ENCODE measurements at regions not wholly inside any gene's neighbourhood (a gene's known extent, or its start where the extent isn't known, plus 50 kb on each side); places are given as distances from the start of the nearest gene placed in this dataset.

DNA sequence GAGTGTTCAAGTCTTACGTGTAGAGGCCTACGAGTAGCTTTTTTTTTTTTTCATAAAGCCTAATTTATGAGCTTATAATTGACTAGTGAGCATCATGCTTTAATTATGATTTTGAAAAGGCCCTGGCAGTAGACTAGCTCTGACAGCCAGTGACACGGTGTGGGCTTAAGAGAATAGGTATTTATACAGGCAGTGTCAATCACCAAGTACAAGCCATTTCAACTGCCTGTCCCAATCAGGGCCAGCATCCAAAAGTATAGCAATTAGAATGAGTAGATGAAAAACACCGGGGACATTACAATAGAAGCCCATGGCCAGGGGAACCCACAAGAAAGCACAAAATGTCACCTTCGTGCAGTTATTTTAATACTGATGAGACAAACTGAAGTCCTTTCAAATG, 552.8 kb downstream of the CAAP1 start:
- H3K14ac ChIP-seq (ENCODE audit: insufficient read length): no peak overlapping the region
- no peak overlapping the region for H2BK12ac ChIP-seq (ENCODE audit: low read depth, low read length)
- DNase-seq (ENCODE audit: low read depth in 1 of 2, low spot score in 2 of 2): no peak
- no peak overlapping the region for H4K91ac ChIP-seq (replicated peaks; ENCODE audit: insufficient read length, low read length)
- H3K4ac ChIP-seq (replicated peaks; ENCODE audit: insufficient read length, low read depth, low read length): no peak overlapping the region
- no peaks in the 10 kb centered on the region for H3K4me1 ChIP-seq (replicated peaks in 1 of 4; ENCODE audit: control insufficient read depth in 3 of 4, insufficient read depth in 4 of 4, low read length in 3 of 4)
- H3K4me2 ChIP-seq (ENCODE audit: insufficient read depth in 1 of 2, low read depth in 2 of 2, low read length in 2 of 2): no peak overlapping the region
- no peaks in the 10 kb centered on the region for H4K20me1 ChIP-seq (replicated peaks in 1 of 2; ENCODE audit: control insufficient read depth in 1 of 2, insufficient read depth in 2 of 2, low read length in 2 of 2)
- H3K23me2 ChIP-seq (ENCODE audit: low read depth, low read length): no peaks in the 10 kb centered on the region
- no peak overlapping the region for H2BK120ac ChIP-seq (replicated peaks; ENCODE audit: low read depth, low read length)
- no peak overlapping the region for H3K23ac ChIP-seq (ENCODE audit: insufficient read length)
- no peak overlapping the region for H2AFZ ChIP-seq (ENCODE audit: low read length)
- no peaks in the 10 kb centered on the region for H3K27me3 ChIP-seq (replicated peaks in 1 of 4; ENCODE audit: control insufficient read depth in 3 of 4, extremely low read depth in 1 of 4, insufficient read depth in 3 of 4, low read length in 3 of 4)
- no peak overlapping the region for H2BK15ac ChIP-seq (ENCODE audit: low read length)
- H3K9ac ChIP-seq (replicated peaks in 1 of 4; ENCODE audit: extremely low read depth in 1 of 4, low read depth in 3 of 4, low read length in 3 of 4): no peak overlapping the region
- no peak overlapping the region for H3K56ac ChIP-seq (replicated peaks; ENCODE audit: insufficient read length, low read depth, low read length)
- no peak overlapping the region for H2BK5ac ChIP-seq (ENCODE audit: low read depth, low read length)
- CTCF ChIA-PET (ENCODE audit: partially characterized antibody): interaction anchor here (1.1 kb wide), 1 partner anchor 13 kb away, joined by 3 read pairs; no protein-coding TSS in a partner anchor
- no peaks in the 10 kb centered on the region for H3K79me1 ChIP-seq (ENCODE audit: low read depth, low read length)
- H4K8ac ChIP-seq (ENCODE audit: extremely low read depth, insufficient read depth, low read length): no peak overlapping the region
- H2BK20ac ChIP-seq (ENCODE audit: low read length): no peak overlapping the region
- POLR2A ChIA-PET (ENCODE audit: partially characterized antibody): no interaction called here
- H4K5ac ChIP-seq (ENCODE audit: insufficient read length, low read depth, low read length): no peak overlapping the region
- TF ChIP-seq, protein P1, sequence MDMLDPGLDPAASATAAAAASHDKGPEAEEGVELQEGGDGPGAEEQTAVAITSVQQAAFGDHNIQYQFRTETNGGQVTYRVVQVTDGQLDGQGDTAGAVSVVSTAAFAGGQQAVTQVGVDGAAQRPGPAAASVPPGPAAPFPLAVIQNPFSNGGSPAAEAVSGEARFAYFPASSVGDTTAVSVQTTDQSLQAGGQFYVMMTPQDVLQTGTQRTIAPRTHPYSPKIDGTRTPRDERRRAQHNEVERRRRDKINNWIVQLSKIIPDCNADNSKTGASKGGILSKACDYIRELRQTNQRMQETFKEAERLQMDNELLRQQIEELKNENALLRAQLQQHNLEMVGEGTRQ (IDR thresholded peaks at IDR 0.05; ENCODE audit: low read length): no peak
- TF ChIP-seq BCL11A (IDR thresholded peaks at IDR 0.05; ENCODE audit: low read depth in 2 of 2, low read length in 2 of 2): no peak
- no peak for TF ChIP-seq GABPA (IDR thresholded peaks at IDR 0.05; ENCODE audit: borderline replicate concordance, insufficient read depth, low read length)
- TF ChIP-seq KDM4A (IDR thresholded peaks at IDR 0.05; ENCODE audit: low read depth, low read length, severe bottlenecking): no peak
- H3K18ac ChIP-seq (ENCODE audit: extremely low read depth, low read length): no peak overlapping the region
- no peaks in the 10 kb centered on the region for H3K79me2 ChIP-seq (ENCODE audit: control insufficient read depth in 1 of 2, insufficient read depth in 2 of 2, low read length in 2 of 2)
- H3K27ac ChIP-seq (ENCODE audit: low read depth, low read length): no peak overlapping the region
- 0 out of 4 replicates have a peak, but pooled peaks cover 0 to 5% of the 10 kb centered on the region in 2 experiments for H3K9me3 ChIP-seq (ENCODE audit: insufficient read depth in 2 of 2, low read depth in 1 of 2, low read length in 1 of 2)
- no peak for FAIRE-seq
- no peak overlapping the region for H2AK5ac ChIP-seq (ENCODE audit: low read depth, low read length)
- WGBS, 2 experiments (ENCODE audit: extremely low coverage in 1 of 2, insufficient coverage in 1 of 2, insufficient read length in 1 of 2, insufficient replicate concordance in 2 of 2, low coverage in 1 of 2, low lambda C conversion rate in 2 of 2, missing lambda C conversion rate in 1 of 2): 94% methylated on average over 5 of the region's 5 CpGs; no CpG with 5 or more reads in 1 of the 2 experiments
- H3K4me3 ChIP-seq (ENCODE audit: extremely low read depth in 1 of 4, insufficient read depth in 2 of 4, low read depth in 3 of 4, low read length in 4 of 4): no peak overlapping the region
- H3K36me3 ChIP-seq (ENCODE audit: control insufficient read depth in 2 of 4, insufficient read depth in 4 of 4, low read length in 3 of 4): no peaks in the 10 kb centered on the region
